HG02623 (cell line): ENCODE measurements at regions not wholly inside any gene's neighbourhood (a gene's known extent, or its start where the extent isn't known, plus 50 kb on each side); places are given as distances from the start of the nearest gene placed in this dataset.

ENCODE experiments used
- ATAC-seq: cut with Tn5 transposase; IDR thresholded peaks from one replicate; pipeline ENCODE4 v1.9.1; 2021; ENCODE audit warnings: moderate library complexity; ENCODE audit not compliant: unreplicated experiment

DNA sequence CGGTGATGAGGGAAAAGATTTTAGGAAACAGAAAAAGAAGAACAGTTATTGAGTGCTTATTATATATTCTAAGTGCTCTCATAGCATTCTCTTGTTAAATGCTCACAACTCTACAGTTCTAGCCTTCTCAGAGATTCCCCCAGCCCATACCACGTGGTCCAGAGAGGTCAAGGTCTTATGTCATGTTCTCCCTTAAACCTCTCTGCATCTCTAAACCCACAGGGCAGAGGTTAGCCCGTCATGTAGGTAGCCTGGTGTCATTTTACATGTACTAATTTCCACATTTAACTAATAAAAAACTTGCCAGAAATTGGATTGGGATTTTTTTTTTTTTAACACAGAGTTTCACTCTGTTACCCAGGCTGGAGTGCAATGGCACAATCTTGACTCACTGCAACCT, 178.0 kb downstream of the CEMIP2 start:
- ATAC-seq: no peak

GRCh38 chr9:71589612-71590011, 178.7 kb downstream of the CEMIP2 start:
- no peak for ATAC-seq

DNA sequence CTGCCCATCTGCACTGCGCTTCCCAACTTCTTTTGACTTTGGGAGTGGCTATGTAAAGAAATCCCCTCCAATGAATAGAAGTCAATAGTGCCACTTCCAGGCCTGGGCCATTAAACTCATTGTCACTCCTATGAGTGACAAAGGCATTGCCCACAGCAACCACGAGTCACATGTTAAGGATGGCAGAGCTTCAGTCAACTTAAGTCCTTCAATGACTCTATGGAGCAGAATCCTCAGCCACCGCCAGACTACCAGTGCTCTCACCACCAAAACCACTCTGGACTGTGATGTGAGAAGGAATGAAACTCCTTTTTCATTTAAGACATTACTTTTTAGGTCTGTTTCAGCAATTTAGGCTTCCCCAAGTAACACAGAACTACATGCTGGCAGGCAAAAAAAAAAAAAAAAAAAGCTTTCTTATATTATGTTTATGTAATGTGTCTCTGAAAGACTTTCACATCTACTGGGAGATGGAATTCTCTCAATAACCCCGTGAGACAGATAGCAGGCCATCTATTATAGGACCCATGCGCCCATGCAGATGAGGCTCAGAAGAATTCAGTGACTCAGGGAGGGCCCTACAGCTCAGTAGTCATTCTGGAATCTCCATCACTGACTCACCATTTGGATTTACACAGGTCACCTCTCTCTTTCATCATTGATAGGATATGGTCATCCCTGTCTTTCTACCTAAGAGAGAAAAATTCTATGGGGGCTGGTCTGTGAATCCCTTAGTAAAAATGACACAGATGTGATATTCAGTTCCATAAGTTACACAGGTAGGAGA, 180.5 kb downstream of the CEMIP2 start:
- ATAC-seq: no peak

DNA sequence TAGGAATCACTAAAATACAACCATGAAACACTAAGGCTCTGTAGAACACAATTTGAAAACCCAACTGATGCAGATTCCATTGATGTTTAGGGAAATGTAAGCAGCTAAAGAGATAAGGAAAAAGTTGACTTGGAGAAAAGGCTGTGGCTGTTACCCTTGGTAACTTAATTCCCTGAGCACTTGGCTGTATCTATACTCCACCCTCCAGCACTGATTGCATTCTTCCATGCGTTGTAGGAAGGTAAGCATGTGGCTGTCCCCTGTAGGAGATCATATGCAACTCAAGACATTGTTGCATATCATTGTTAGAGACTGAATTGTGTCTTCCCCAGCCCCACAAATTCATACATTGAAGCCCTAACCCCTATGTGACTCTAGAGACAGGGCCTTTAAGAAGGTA, 184.5 kb downstream of the CEMIP2 start:
- no peak for ATAC-seq

- ATAC-seq: no peak
These were observed 186.0 kb downstream of the CEMIP2 start for GRCh38 chr9:71582347-71582746.

DNA sequence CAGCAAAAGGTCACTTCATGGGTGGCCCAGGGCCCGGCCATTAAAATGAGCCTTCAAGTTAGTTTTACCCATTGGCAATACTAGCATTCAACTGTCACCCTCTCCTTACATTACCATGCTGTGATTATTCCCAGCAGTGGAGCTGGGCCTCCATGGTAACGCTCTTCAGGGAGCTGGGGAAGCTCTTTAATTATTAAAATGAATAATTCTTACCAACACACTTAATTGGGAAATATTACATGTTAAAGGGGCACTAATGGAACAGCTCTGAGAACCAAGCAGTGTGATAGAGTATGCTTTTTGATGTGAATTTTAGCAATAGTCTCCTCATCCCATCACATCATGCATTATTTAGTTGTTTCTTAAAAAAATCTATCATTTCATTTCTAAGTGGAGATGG, 187.2 kb downstream of the CEMIP2 start:
- no peak for ATAC-seq

DNA sequence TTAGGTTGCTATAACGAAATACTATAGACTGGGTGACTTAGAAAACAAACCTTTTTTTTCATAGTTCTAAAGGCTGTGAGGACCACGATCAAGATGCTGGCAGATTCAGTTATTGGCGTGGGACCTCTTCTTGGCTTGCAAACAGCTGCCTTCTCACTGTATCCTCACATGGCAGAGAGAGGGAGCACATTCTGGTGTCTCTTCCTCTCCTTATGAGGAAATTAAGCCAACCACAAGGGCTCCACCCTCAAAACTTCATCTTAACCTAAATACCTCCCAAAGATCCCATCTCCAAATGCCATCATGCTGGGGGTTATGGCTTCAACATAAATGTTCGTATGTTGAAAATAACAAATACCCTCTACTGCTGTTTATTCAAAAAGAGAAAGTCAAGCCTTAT, 197.1 kb downstream of the CEMIP2 start:
- no peak for ATAC-seq

DNA sequence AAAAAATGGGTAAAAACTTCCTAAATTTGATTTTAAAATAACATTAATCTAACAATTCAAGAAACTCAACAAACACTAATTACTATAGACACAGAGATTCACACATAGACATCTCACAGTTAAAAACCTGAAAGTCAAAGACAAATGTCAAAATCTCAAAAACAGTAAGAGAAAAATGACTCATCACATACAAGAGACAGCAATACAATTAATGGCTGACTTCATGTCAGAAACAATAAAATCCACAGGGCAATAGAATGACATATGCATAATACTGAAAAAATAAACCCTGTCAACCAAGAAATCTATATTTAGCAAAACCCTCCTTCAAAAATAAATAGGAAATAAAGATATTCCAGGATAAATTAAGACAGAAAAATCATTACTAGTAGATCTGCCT, 200.4 kb downstream of the CEMIP2 start:
- ATAC-seq: no peak

GRCh38 chr9:71562140-71562539, 206.2 kb downstream of the CEMIP2 start:
- no peak for ATAC-seq

DNA sequence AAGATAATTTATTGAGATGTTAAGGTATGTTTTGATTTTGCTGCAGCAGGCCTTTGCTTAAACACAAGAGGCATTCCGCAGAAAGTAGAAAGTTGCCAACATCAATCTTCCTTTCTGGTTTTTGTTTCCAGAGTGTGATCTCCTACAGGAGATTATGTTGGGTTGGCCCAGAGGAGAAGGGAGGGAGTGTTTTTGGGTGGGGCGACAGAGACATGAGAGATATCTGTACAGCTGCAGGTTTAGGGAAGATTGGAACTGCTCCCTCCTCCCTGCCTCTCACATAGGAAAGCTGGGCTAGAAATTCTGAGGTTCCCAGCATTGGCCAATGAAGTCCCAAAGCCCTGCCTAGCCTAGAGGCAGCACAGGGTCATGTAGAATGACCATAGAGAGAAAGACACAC, 211.0 kb downstream of the CEMIP2 start:
- ATAC-seq: no peak

DNA sequence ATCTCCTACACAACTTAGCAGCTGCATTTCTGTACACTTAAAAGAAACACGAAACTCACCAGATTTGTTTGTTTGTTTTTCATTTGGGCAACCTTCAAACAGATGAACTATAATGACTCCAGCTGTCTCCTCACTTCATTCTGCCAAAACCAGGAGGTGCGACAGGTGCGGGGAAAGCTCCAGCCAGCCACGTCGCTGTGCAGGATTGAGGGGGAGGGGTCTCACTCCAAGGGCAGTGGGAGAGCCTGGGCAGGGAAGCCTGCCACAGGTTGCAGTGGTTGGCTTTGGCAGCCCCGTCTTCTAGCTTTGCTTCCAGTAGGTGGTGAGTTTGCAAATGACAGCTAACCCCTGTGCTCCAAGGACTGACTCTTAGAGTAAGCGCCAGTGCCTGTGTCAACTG, 215.8 kb downstream of the CEMIP2 start:
- no peak for ATAC-seq

DNA sequence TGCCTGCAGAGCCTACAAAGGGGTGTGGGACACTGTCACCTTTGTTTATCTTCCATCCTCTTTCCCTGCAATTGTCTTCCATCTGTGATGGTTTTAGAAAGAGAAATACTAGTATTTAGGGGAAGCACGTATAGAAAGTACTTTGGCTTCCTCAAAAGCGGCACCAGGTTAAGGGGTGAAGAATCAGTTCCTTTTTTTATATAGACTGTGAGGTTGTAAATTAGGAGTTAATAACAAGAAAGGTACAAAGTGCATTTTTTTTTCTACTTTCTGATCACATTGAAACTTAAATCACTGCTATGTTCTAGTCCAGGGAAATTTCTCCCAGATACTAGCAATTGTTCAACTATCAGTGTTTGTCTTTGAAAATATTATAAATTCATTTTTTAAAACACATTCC, 219.3 kb downstream of the CEMIP2 start:
- peak; percentile 59 for ATAC-seq

DNA sequence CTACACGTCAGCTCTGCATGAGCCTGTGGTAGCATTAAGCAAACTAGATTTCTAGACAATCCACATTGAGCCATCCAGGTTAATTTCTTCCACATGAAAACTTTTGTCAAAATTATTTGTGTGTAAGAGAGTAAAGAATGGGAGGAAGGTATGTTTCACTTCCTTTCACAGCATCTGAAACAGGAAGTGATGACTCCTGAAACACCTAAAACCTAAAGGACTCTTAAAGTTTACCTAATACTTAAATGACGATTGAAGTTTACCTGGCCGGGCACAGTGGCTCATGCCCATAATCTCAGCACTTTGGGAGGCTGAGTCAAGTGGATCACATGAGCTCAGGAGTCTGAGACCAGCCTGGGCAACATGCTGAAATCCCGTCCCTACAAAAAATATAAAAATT, 223.8 kb downstream of the CEMIP2 start:
- ATAC-seq: peak; percentile 41

DNA sequence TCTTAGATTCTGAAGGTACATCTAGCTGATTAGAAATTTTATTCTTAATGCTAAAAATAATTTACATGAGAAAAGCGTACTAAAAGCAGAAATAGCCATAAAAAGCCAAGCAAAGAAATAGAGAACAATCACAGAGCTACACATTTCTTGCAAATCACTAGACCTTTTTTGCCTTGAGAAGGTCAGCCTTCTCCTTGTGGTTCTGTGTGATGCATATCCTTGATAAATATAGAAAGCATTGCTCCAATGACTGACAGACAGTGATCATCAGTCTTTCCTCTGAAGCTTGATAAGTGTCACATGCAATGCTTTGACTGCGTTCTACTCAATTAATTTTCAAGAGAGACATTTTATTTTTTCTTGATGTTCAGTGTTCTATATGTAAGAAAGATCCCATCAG, 226.9 kb downstream of the CEMIP2 start:
- no peak for ATAC-seq

GRCh38 chr9:71524996-71525580, 243.2 kb downstream of the CEMIP2 start:
- ATAC-seq: no peak

- no peak for ATAC-seq
These were observed 243.8 kb downstream of the CEMIP2 start for GRCh38 chr9:71524516-71524915.

- ATAC-seq: no peak
These were observed 247.2 kb downstream of the CEMIP2 start for GRCh38 chr9:71521132-71521531.

DNA sequence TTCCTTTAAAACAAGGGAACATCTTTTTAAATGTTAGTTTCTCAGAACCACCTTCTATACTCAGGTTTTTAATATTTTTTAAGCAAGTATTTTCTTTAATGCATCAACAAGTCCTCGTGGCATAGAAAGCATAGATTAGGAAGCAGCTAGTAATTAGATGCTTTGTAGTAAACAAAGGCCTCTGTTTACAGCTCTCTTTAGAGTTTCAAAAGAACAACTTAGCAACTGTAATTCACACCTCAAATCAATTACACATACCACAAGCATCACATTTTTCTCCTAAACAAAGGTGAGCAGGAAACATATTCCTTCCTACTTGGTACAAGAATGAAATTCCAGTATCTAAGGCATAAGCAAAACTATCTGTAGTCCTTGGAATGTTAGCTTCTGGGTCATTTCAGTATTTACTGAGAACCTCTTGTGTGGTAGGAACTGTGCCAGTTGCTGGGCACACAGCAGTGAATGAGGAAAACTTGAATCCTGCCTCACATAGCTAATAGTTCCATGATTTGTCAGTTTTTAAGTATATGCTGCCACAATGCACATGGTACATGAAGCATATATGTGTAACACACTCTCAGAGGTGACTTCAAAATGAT, 249.1 kb downstream of the CEMIP2 start:
- ATAC-seq: no peak

DNA sequence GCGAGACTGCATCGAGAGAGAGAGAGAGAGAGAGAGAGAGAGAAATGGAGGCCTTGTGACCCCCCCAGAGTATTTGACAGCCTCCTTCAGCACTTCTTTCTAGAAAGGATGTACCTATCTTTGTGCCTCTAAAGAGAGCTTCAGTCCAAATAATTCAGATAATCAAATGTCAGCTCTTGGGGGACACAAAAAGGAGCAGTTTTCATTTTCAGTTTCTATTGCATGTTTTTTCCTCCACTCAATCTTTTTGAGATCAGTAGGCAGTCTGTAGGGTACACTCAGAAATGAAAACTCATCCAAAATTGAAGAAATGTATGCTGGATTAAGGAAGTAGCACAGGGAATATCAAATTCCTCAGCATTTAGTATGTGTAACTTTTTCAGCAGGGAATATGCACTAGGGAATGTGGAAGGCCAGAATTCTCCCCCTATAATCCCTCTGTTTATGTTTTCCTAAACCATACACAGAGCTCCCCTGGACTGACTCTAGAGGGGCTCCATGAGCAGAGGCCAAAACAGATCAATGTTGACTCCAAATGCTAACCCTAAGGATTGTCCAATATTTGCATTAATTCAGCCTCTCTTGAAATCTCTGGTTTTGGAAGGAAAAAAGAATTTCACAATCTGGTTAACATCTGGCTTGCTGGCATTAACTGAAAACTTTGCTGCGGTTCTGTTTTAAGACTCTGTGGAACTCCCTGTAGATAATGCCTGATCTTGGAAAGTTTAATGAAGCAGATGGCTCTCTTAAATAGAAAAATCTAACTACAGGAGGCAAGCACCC, 250.1 kb downstream of the CEMIP2 start:
- ATAC-seq: no peak

DNA sequence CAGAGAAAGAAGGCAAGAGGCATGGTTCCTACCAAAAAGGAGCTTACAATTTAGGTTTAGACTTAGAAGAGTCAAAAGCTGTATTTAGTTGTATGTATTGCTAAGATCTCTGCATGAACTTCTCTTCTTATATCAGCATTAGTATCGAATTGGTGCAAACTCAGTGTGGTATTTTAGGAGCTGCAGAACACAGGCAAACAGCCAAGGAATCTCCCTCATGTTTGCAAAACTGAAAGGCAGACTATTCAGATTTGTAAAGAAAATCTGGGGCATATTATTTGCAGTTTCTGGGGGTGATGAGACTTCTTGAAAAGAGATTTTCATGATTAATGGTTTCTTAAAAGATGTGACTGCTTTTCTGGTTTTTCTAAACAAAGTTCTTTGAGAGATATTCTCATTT, 252.7 kb downstream of the CEMIP2 start:
- ATAC-seq: no peak

GRCh38 chr9:71515107-71515506, 253.2 kb downstream of the CEMIP2 start:
- ATAC-seq: no peak
